K562 (cell line): ENCODE measurements at regions not wholly inside any gene's neighbourhood (a gene's known extent, or its start where the extent isn't known, plus 50 kb on each side); places are given as distances from the start of the nearest gene placed in this dataset.

ENCODE experiments used
- BRCA1 ChIP-seq, 2 experiments: fragments of 450-650 bp in 1 of 2; sonication (generic) in 1 of 2; formaldehyde crosslinking in 1 of 2; IDR thresholded peaks; 2 replicates each; pipeline versions ENCODE4 v1.5.0 to v1.6.1; 2017 to 2020; ENCODE audit warnings: mild to moderate bottlenecking in 1 of 2, missing genetic modification reagents in 1 of 2
- CC2D1A ChIP-seq: fragments of 450-650 bp; IDR thresholded peaks from 2 replicates; pipeline ENCODE4 v1.6.1; 2017; ENCODE audit warnings: mild to moderate bottlenecking
- CHD2 ChIP-seq: IDR thresholded peaks from 2 replicates; pipeline ENCODE4 v1.6.1; 2011; ENCODE audit warnings: low read depth, low read length
- GATA2 ChIP-seq: sonication (generic); formaldehyde crosslinking; IDR thresholded peaks from 2 replicates; pipeline ENCODE4 v1.4.0; 2020; ENCODE audit warnings: mild to moderate bottlenecking, missing genetic modification reagents
- NFRKB ChIP-seq: fragments of 450-650 bp; IDR thresholded peaks from 2 replicates; pipeline ENCODE4 v1.6.1; 2016; ENCODE audit warnings: low read depth
- POLR2A ChIP-seq: fragments of 450-650 bp; conservative IDR thresholded peaks from 2 replicates; pipeline ENCODE4 v1.6.1; 2016
- REST ChIP-seq, 2 experiments: fragments of 450-650 bp; formaldehyde crosslinking in 1 of 2; IDR thresholded peaks; 2 replicates each; pipeline versions ENCODE4 v1.4.0 to v1.6.1; 2014 to 2020; ENCODE audit warnings: mild to moderate bottlenecking in 2 of 2, borderline replicate concordance in 1 of 2, low read depth in 1 of 2
- YY1 ChIP-seq, 3 experiments: IDR thresholded peaks; 2 replicates each; pipeline ENCODE4 v1.6.1; 2011; ENCODE audit warnings: low read length in 2 of 3, mild to moderate bottlenecking in 2 of 3, moderate library complexity in 2 of 3, borderline replicate concordance in 1 of 3, control low read depth in 1 of 3, low read depth in 1 of 3; ENCODE audit not compliant: insufficient read depth in 3 of 3, insufficient replicate concordance in 2 of 3, control insufficient read depth in 1 of 3, insufficient read length in 1 of 3; ENCODE audit errors: extremely low read depth in 1 of 3
- ZBTB26 ChIP-seq: fragments of 450-650 bp; formaldehyde crosslinking; IDR thresholded peaks from 2 replicates; pipeline ENCODE4 v1.4.0; 2022; ENCODE audit warnings: missing genetic modification characterization
- ZBTB8A ChIP-seq: fragments of 450-650 bp; IDR thresholded peaks from 2 replicates; pipeline ENCODE4 v1.6.1; 2018; ENCODE audit warnings: mild to moderate bottlenecking, moderate library complexity; ENCODE audit not compliant: partially characterized antibody
- ZKSCAN3 ChIP-seq: fragments of 250-450 bp; sonication (Bioruptor Pico); IDR thresholded peaks from 2 replicates; pipeline ENCODE4 v1.4.0; 2020
- ZNF217 ChIP-seq: sonication (generic); formaldehyde crosslinking; IDR thresholded peaks from 2 replicates; pipeline ENCODE4 v1.8.0; 2022; ENCODE audit warnings: mild to moderate bottlenecking, missing genetic modification reagents
- ZNF766 ChIP-seq: fragments of 200-800 bp; sonication (Bioruptor generic); conservative IDR thresholded peaks from 2 replicates; pipeline ENCODE4 v1.6.1; 2016; ENCODE audit warnings: missing genetic modification characterization, missing compliant biosample characterization

GRCh38 chr6:92688342-92688741, 731.0 kb downstream of the EPHA7 start:
- no peak for TF ChIP-seq ZNF217 (CRISPR knock-in tag)
- no peak for TF ChIP-seq REST (IDR thresholded peaks at IDR 0.05; ENCODE audit: borderline replicate concordance)
- TF ChIP-seq REST (CRISPR knock-in tag; IDR thresholded peaks at IDR 0.05; ENCODE audit: low read depth), result no peak
- TF ChIP-seq POLR2A, result no peak
- no peak for TF ChIP-seq BRCA1 (IDR thresholded peaks at IDR 0.05)
- no peak for TF ChIP-seq BRCA1 (CRISPR knock-in tag; IDR thresholded peaks at IDR 0.05)
- no peak for TF ChIP-seq CHD2
- TF ChIP-seq ZNF766 (CRISPR knock-in tag), result no peak
- no peak for TF ChIP-seq ZBTB26
- no peak for TF ChIP-seq CC2D1A
- no peak for TF ChIP-seq ZBTB8A
- TF ChIP-seq GATA2 (CRISPR knock-in tag), result no peak
- TF ChIP-seq ZKSCAN3 (CRISPR knock-in tag), result no peak
- TF ChIP-seq YY1 (IDR thresholded peaks at IDR 0.05; ENCODE audit: borderline replicate concordance in 1 of 3, control insufficient read depth in 1 of 3, extremely low read depth in 1 of 3, insufficient read depth in 3 of 3, insufficient read length in 1 of 3, insufficient replicate concordance in 2 of 3, low read depth in 1 of 3, low read length in 2 of 3), result no peak
- no peak for TF ChIP-seq NFRKB
